ENCODE measurements at regions not wholly inside any gene's neighbourhood (a gene's known extent, or its start where the extent isn't known, plus 50 kb on each side); places are given as distances from the start of the nearest gene placed in this dataset.

GRCh38 chr10:80708808-80709207 lies 171.1 kb downstream of the SH2D4B start:
- TF ChIP-seq PATZ1 (CRISPR knock-in tag; IDR thresholded peaks at IDR 0.05; ENCODE audit: borderline replicate concordance) (no peak), RARB (CRISPR knock-in tag; IDR thresholded peaks at IDR 0.05) (no peak), ZFP30 (CRISPR knock-in tag; IDR thresholded peaks at IDR 0.05) (no peak), TSHZ2 (CRISPR knock-in tag; IDR thresholded peaks at IDR 0.05) (no peak), ZNF565 (CRISPR knock-in tag; conservative IDR thresholded peaks at IDR 0.05; ENCODE audit: low read depth) (no peak), ISL1 (CRISPR knock-in tag; IDR thresholded peaks at IDR 0.05) (no peak), CSRNP3 (CRISPR knock-in tag; IDR thresholded peaks at IDR 0.05) (no peak), ZNF8 (CRISPR knock-in tag; IDR thresholded peaks at IDR 0.05) (no peak), PPARA (CRISPR knock-in tag; IDR thresholded peaks at IDR 0.05; ENCODE audit: borderline replicate concordance) (no peak), CREB5 (CRISPR knock-in tag; IDR thresholded peaks at IDR 0.05; ENCODE audit: low read depth) (no peak), TCF4 (CRISPR knock-in tag; IDR thresholded peaks at IDR 0.05; ENCODE audit: borderline replicate concordance) (no peak), ARNTL (CRISPR knock-in tag; IDR thresholded peaks at IDR 0.05; ENCODE audit: borderline replicate concordance, low read depth) (no peak), CSDC2 (CRISPR knock-in tag; IDR thresholded peaks at IDR 0.05) (no peak)
